Fibroblast of the conjunctiva (primary cell): ENCODE measurements at regions not wholly inside any gene's neighbourhood (a gene's known extent, or its start where the extent isn't known, plus 50 kb on each side); places are given as distances from the start of the nearest gene placed in this dataset.
"Not testable (repeated sequence)": the region's sequence is repeated elsewhere in the genome, so short reads cannot be mapped to it uniquely, and the experiment has no call there.

Experiments
- DNase-seq: peaks from one replicate; pipeline ENCODE4 v3.0.0-alpha.2; 2010; ENCODE audit warnings: low read depth

- DNase-seq = no peak
Measured at GRCh38 chr5:78726571-78726970, 78.0 kb upstream of the LHFPL2 start.

GRCh38 chr5:78726003-78726402, 77.4 kb upstream of the LHFPL2 start:
- DNase-seq = no peak

GRCh38 chr5:78724061-78724460, 75.5 kb upstream of the LHFPL2 start:
- DNase-seq = no peak

- no peak for DNase-seq
Measured at GRCh38 chr5:78720997-78721396, 72.4 kb upstream of the LHFPL2 start.

DNA sequence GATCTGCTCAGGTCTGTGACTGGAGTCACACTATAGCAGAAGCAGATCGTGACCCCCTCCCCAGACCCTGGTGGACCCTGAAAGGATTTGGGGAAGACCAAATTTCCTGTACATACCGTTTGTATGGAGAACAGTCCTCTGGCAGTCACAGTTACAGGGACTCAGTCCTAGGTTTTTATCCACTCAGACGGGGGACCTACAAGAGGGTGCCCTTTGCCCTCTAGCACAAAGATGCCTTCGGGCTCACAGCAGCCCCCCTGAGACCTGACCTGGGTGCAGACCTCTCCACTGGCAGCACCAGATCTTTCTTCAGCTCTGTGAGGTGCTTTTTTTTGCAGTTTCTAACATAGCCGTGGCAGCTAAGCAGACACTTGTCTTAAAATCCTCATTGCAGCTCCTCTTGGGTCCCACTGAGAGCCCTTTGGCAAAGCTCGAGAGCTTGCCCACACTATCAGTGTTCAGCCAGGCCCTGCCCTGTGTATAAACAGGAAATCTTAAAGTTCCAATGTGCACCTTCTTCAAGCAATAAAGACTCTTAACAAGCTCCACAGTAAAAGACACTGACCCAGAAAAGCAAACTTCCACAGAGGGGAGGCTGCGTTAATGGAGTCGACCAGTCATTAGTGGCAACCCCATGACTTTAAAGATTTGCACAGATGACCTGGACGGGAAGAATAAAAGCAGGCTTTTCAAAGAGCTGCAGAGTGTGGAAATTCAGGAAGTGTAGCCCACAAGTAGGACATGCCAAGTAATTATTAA, 71.8 kb upstream of the LHFPL2 start:
- DNase-seq = no peak

- no peak for DNase-seq
Measured at GRCh38 chr5:78719504-78720219, 71.1 kb upstream of the LHFPL2 start.

DNA sequence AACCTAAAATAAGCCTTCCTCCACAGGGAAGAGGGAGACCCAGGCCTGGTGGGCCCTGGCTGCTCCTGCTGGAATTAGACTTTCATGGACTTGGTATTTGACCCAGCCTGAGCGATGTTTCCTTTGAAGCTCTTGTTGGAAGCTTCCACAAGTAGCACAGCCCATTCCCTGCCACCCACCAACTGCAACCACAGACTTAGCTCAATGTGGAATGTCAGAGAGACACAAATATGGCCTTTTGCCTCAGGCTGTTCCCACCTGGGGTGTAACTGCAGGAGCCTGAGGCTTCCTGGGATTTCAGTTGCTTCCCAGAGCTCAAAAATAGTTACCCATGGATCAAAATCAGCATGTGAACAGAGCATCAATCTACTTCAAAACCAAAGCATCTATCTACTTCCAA, 70.3 kb upstream of the LHFPL2 start:
- DNase-seq = no peak

DNA sequence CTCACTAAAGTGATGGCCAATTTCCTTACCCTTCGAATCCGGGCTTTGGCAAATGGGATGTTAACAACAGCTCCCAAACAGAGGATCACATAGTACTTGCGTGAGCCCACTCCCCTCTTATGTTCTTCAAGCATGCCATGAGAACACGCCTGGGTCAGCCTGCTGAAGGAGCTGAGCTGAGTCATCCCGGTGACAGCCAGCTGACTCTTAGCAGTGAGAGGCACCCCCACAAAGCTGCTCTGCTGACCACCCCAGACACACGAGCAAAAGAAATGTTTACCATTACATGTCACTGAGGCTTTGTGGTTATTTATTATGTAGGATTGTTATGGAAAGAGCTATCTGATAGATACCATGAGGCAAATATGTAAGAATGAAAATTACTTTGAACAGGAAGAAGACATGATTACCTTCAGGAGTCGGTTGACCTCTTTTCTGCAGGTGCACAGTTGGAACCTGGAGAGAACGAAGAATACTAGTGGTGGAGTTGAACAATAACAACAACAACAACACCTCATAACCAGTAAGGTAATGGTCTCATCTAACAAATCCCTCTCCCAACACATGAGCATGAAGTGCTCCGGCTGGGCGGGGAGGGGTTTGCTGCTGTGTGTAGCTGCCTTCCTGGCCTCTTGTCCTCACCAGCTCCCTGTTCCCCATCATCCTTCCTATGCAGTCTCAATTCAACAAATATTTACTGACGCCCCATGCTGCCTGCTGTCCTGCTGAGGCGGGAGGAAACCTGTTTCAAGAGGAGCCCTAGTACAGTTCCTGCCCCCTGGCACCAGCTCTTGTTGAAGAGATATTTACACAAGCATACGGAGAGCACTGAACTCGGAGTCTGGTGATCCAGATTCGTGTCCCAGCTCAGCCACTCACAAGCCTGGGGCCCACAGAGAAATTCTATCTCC, 69.4 kb upstream of the LHFPL2 start:
- no peak for DNase-seq

DNA sequence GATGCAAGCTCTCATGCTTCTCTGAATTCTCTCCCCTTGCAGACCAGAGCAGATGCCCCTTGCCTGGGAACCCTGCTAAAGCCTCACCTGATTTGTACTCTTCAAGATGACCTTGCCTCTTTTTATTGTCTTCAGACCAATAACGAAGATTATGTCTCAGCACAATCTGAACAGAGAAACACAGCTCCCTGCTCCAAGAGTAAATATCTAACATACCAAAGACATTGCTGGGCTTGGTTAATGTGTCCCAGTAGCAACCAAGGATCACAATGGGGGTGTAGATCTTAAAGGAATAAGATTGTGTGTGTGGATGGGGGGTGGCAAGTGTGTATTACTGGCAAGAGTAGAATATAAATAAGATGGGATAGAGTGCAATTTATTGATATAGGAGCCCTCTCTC, 67.6 kb upstream of the LHFPL2 start:
- no peak for DNase-seq

DNA sequence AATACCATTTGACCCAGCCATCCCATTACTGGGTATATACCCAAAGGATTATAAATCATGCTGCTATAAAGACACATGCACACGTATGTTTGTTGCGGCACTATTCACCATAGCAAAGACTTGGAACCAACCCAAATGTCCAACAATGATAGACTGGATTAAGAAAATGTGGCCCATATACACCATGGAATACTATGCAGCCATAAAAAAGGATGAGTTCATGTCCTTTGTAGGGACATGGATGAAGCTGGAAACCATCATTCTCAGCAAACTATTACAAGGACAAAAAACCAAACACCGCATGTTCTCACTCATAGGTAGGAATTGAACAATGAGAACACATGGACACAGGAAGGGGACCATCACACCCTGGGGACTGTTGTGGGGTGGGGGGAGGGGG, 66.8 kb upstream of the LHFPL2 start:
- DNase-seq = not testable (repeated sequence)

GRCh38 chr5:78711670-78712069, 63.1 kb upstream of the LHFPL2 start:
- not testable (repeated sequence) for DNase-seq

DNA sequence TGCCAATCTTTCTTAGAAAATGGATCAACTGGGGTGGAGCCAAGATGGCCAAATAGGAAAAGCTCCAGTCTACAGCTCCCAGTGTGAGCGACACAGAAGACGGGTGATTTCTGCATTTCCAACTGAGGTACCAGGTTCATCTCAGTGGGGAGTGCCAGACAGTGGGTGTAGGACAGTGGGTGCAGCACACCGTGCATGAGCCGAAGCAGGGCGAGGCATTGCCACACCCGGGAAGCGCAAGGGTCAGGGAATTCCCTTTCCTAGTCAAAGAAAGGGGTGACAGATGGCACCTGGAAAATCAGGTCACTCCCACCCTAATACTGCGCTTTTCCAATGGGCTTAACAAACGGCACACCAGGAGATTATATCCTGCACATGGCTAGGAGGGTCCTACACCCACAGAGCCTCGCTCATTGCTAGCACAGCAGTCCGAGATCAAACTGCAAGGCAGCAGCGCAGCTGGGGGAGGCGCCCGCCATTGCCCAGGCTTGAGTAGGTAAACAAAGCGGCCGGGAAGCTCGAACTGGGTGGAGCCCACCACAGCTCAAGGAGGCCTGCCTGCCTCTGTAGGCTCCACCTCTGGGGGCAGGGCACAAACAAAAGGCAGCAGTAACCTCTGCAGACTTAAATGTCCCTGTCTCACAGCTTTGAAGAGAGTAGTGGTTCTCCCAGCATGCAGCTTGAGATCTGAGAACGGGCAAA, 61.3 kb upstream of the LHFPL2 start:
- not testable (repeated sequence) for DNase-seq

- no peak for DNase-seq
Measured at GRCh38 chr5:78706825-78707224, 58.3 kb upstream of the LHFPL2 start.

DNA sequence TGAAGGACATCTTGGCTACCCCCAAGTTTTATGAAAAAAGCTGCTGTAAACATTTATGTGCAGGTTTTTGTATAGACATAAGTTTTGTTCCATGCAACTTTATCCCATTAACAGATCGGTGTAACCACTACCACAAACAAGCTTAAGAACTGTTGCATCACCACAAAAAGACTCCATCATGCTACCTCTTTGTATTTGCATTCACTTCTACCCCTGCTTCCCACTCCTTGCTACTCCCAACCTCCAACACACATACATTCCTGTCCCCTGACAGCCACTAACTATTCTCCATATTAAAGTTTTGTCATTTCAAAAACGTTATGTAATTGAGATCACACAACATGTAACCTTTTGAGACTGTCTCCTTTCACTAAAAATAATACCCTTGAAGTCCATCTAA, 57.8 kb upstream of the LHFPL2 start:
- DNase-seq = no peak

DNA sequence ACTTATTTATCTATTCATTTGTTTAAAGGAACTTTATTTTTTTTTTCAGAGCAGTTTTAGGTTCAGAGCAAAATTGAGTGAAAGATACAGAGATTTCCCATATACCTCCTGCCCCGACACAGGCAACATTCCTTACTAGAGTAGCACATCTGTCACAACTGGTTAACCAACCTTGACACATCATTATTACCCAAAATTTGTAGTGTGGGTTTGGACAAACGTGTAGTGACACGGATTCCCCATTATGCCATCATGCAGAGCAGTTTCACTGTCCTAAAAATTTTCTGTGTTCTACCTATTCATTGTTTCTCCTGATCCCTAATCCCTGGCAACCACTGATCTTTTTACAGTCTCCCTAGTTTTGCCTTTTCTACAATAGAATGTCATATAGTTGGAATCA, 57.3 kb upstream of the LHFPL2 start:
- DNase-seq = no peak

DNA sequence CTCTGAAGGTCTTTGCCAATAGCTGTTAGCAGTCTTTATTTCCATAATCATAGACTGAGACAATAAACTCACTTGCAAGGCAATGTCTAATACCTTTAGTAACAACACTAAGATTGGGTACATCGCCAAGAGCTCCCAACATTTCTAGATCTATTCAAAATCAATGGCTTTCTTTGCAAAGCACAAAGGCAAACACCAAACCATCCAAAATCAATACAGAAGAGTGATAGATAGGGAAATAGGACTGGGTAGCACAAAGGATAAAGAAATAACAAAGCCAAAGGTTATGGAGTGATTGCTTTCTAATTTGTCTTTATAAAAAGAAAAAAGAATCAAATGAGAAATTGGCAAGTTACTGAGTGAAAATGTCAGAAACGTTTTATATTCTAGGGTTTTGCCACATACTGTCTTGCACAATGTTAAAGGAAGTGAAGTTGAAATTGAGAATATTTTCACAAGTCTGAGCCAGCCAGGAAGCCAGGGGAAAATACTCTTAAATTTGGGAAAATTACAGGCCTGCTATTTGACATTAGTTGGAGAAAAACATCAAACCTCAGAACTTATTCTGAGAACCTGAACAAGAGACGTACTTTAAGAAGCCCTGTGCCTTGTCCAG, 53.3 kb upstream of the LHFPL2 start:
- no peak for DNase-seq

GRCh38 chr5:78699552-78700153, 51.1 kb upstream of the LHFPL2 start:
- peak; percentile 63 for DNase-seq

DNA sequence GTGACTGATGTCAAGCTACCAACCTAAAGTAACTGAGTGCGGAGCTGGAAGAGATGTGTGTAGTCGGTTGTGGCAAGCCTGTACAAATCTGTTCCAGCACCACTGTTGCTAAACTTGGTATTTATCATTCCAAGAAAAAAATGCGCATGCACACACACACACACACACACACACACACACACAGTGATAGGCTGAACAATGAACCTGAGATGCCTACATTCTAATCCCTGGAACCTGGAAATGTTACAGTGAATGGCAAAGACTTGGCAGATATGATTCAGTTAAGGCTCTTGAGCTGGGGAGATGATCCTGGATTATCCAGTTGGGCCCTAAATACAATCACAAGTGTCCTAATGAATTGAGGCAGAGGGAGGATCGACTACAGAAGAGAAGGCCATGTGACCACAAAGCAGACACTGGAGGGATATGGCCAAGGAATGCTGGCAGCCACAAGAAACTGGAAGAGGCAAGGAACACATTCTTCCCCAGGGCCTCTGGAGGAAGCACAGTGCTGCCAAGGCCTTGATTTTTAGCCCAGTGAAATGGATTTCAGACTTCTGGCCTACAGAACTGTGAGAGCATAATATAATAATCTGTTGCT, 49.7 kb upstream of the LHFPL2 start:
- DNase-seq = peak; percentile 77
